IMR-90 (cell line): ENCODE measurements at regions not wholly inside any gene's neighbourhood (a gene's known extent, or its start where the extent isn't known, plus 50 kb on each side); places are given as distances from the start of the nearest gene placed in this dataset.

Experiments
- ATAC-seq: fragments of 200-7000 bp; cut with Tn5 transposase; 2 replicates; pipeline ENCODE4 v1.9.1; 2020; ENCODE audit warnings: low read depth, mild to moderate bottlenecking, moderate library complexity
- BruUV-seq: library from RNA; stranded (reverse); fragments of 400-500 nt; replicated peaks from 2 replicates; lab custom pipeline; 2021; lab: Mats Ljungman, UMichigan
- CTCF ChIA-PET: fragments of 300-600 bp; formaldehyde crosslinking; extraction: SDS; loops from one replicate; lab custom pipeline; 2021; ENCODE audit warnings: antibody characterized with exemption; lab: Yijun Ruan, JAX
- POLR2A ChIA-PET: fragments of 300-600 bp; sonication (Branson Sonifier 250); formaldehyde crosslinking; loops from one replicate; lab custom pipeline; 2022; ENCODE audit warnings: antibody characterized with exemption; ENCODE audit not compliant: unreplicated experiment; lab: Charles Lee
- DNase-seq: peaks from one replicate; pipeline ENCODE4 v3.0.0; 2013
- H2AFZ ChIP-seq: replicated peaks from 2 replicates; pipeline ENCODE3; 2013; ENCODE audit warnings: low read length, mild to moderate bottlenecking; ENCODE audit not compliant: poor library complexity
- H2AK5ac ChIP-seq: 2 replicates; pipeline ENCODE4 v1.6.1; 2013; ENCODE audit warnings: low read depth, low read length, inconsistent platforms
- H2AK9ac ChIP-seq: replicated peaks from 2 replicates; pipeline ENCODE3; 2013; ENCODE audit warnings: mild to moderate bottlenecking, low read depth, low read length, moderate library complexity; ENCODE audit not compliant: poor library complexity
- H2BK120ac ChIP-seq: 2 replicates; pipeline ENCODE4 v1.6.1; 2013; ENCODE audit warnings: low read depth, low read length, inconsistent platforms
- H2BK15ac ChIP-seq: 3 replicates; pipeline ENCODE4 v1.6.1; 2013; ENCODE audit warnings: low read depth, low read length, inconsistent platforms
- H2BK20ac ChIP-seq: 2 replicates; pipeline ENCODE4 v1.6.1; 2013; ENCODE audit warnings: low read depth, mild to moderate bottlenecking, inconsistent platforms, low read length, moderate library complexity
- H2BK5ac ChIP-seq: 2 replicates; pipeline ENCODE4 v1.6.1; 2013; ENCODE audit warnings: mild to moderate bottlenecking, low read depth, low read length, inconsistent platforms; ENCODE audit not compliant: poor library complexity, severe bottlenecking
- H3K14ac ChIP-seq: replicated peaks from 2 replicates; pipeline ENCODE4 v1.6.1; 2013; ENCODE audit warnings: low read depth, low read length, inconsistent platforms
- H3K18ac ChIP-seq: 2 replicates; pipeline ENCODE4 v1.6.1; 2013; ENCODE audit warnings: low read depth, low read length, control low read depth
- H3K23ac ChIP-seq: 2 replicates; pipeline ENCODE4 v1.6.1; 2013; ENCODE audit warnings: low read depth, low read length, inconsistent platforms
- H3K27ac ChIP-seq: 2 replicates; pipeline ENCODE4 v1.5.1; 2013; ENCODE audit warnings: mild to moderate bottlenecking, control low read depth, low read length; ENCODE audit not compliant: insufficient read depth
- H3K27me3 ChIP-seq: 2 replicates; pipeline ENCODE4 v1.6.1; 2013; ENCODE audit warnings: low read length; ENCODE audit not compliant: control insufficient read depth, insufficient read depth
- H3K36me3 ChIP-seq: 2 replicates; pipeline ENCODE4 v1.6.1; 2013; ENCODE audit warnings: low read length, mixed read lengths; ENCODE audit not compliant: control insufficient read depth, insufficient read depth
- H3K4ac ChIP-seq: 2 replicates; pipeline ENCODE4 v1.6.1; 2013; ENCODE audit warnings: low read depth, low read length, inconsistent platforms
- H3K4me1 ChIP-seq: 2 replicates; pipeline ENCODE4 v1.6.1; 2013; ENCODE audit warnings: low read length, mixed read lengths; ENCODE audit not compliant: control insufficient read depth, insufficient read depth
- H3K4me2 ChIP-seq: 2 replicates; pipeline ENCODE4 v1.6.1; 2013; ENCODE audit warnings: low read depth, mild to moderate bottlenecking, control low read depth, low read length, moderate library complexity
- H3K4me3 ChIP-seq: 2 replicates; pipeline ENCODE4 v1.5.1; 2013; ENCODE audit warnings: low read depth, mild to moderate bottlenecking, control low read depth, low read length, moderate library complexity; ENCODE audit not compliant: insufficient read depth
- H3K56ac ChIP-seq: 2 replicates; pipeline ENCODE4 v1.6.1; 2013; ENCODE audit warnings: low read length, inconsistent platforms; ENCODE audit not compliant: insufficient read depth; ENCODE audit errors: extremely low read depth
- H3K79me1 ChIP-seq, 2 experiments: 2 replicates each; pipeline ENCODE4 v1.6.1; 2013; ENCODE audit warnings: low read length in 2 of 2, inconsistent platforms in 1 of 2, low read depth in 1 of 2
- H3K9ac ChIP-seq: 2 replicates; pipeline ENCODE4 v1.6.1; 2013; ENCODE audit warnings: low read depth, low read length, control low read depth
- H3K9me1 ChIP-seq: 2 replicates; pipeline ENCODE4 v1.6.1; 2013; ENCODE audit warnings: low read length, inconsistent platforms; ENCODE audit not compliant: insufficient read depth
- H3K9me3 ChIP-seq: 2 replicates; pipeline ENCODE4 v1.6.1; 2013; ENCODE audit warnings: low read length; ENCODE audit not compliant: control insufficient read depth, insufficient read depth
- H4K20me1 ChIP-seq: 2 replicates; pipeline ENCODE4 v1.6.1; 2013; ENCODE audit warnings: low read length, inconsistent platforms; ENCODE audit not compliant: insufficient read depth
- H4K5ac ChIP-seq: 2 replicates; pipeline ENCODE4 v1.6.1; 2013; ENCODE audit warnings: mild to moderate bottlenecking, low read depth, low read length, control low read depth
- H4K8ac ChIP-seq, 2 experiments: 2 replicates each; pipeline ENCODE4 v1.6.1; 2013; ENCODE audit warnings: low read depth in 2 of 2, low read length in 2 of 2, control low read depth in 1 of 2, inconsistent platforms in 1 of 2
- H4K91ac ChIP-seq: 2 replicates; pipeline ENCODE4 v1.6.1; 2013; ENCODE audit warnings: low read depth, low read length, inconsistent platforms; ENCODE audit not compliant: insufficient read depth
- BHLHE40 ChIP-seq: fragments of 150-350 bp; IDR thresholded peaks from 2 replicates; pipeline ENCODE4 v1.6.1; 2016; ENCODE audit warnings: mild to moderate bottlenecking, low read depth, low read length
- CEBPB ChIP-seq: IDR thresholded peaks from 2 replicates; pipeline ENCODE4 v1.6.1; 2012; ENCODE audit warnings: low read depth, low read length, improper control_type of control experiment
- CHD1 ChIP-seq: IDR thresholded peaks from 2 replicates; pipeline ENCODE4 v1.6.1; 2012; ENCODE audit warnings: low read depth, low read length, improper control_type of control experiment
- CTCF ChIP-seq: conservative IDR thresholded peaks from 2 replicates; pipeline ENCODE4 v1.5.1; 2012; ENCODE audit warnings: mild to moderate bottlenecking, low read depth, low read length, improper control_type of control experiment
- ELK1 ChIP-seq: fragments of 150-350 bp; IDR thresholded peaks from 2 replicates; pipeline ENCODE4 v1.6.1; 2016; ENCODE audit warnings: low read depth, mild to moderate bottlenecking, low read length, moderate library complexity, borderline replicate concordance
- FOS ChIP-seq: fragments of 150-350 bp; IDR thresholded peaks from 2 replicates; pipeline ENCODE4 v1.6.1; 2016; ENCODE audit warnings: low read depth, low read length
- MAFK ChIP-seq: IDR thresholded peaks from 2 replicates; pipeline ENCODE4 v1.6.1; 2012; ENCODE audit warnings: low read depth, low read length, improper control_type of control experiment
- MAZ ChIP-seq: IDR thresholded peaks from 2 replicates; pipeline ENCODE4 v1.6.1; 2012; ENCODE audit warnings: low read depth, mild to moderate bottlenecking, low read length, improper control_type of control experiment, moderate library complexity, borderline replicate concordance
- MXI1 ChIP-seq: IDR thresholded peaks from 2 replicates; pipeline ENCODE4 v1.6.1; 2012; ENCODE audit warnings: low read depth, mild to moderate bottlenecking, low read length, moderate library complexity, borderline replicate concordance
- NFE2L2 ChIP-seq: fragments of 150-350 bp; IDR thresholded peaks from 2 replicates; pipeline ENCODE4 v1.6.1; 2016; ENCODE audit warnings: low read depth, mild to moderate bottlenecking, low read length
- POLR2A ChIP-seq: IDR thresholded peaks from 2 replicates; pipeline ENCODE4 v1.6.1; 2012; ENCODE audit warnings: mild to moderate bottlenecking, low read depth, low read length
- RAD21 ChIP-seq: IDR thresholded peaks from 2 replicates; pipeline ENCODE4 v1.6.1; 2012; ENCODE audit warnings: low read length, improper control_type of control experiment
- RCOR1 ChIP-seq: IDR thresholded peaks from 2 replicates; pipeline ENCODE4 v1.6.1; 2012; ENCODE audit warnings: mild to moderate bottlenecking, low read length, improper control_type of control experiment; ENCODE audit not compliant: insufficient replicate concordance
- RFX5 ChIP-seq: IDR thresholded peaks from 2 replicates; pipeline ENCODE4 v1.8.0; 2012; ENCODE audit warnings: low read depth, mild to moderate bottlenecking, low read length, moderate library complexity
- SMC3 ChIP-seq: fragments of 150-350 bp; IDR thresholded peaks from 2 replicates; pipeline ENCODE4 v1.6.1; 2016; ENCODE audit warnings: low read depth, mild to moderate bottlenecking, antibody characterized with exemption, low read length, moderate library complexity
- USF2 ChIP-seq: fragments of 150-350 bp; IDR thresholded peaks from 2 replicates; pipeline ENCODE4 v1.6.1; 2017; ENCODE audit warnings: mild to moderate bottlenecking, antibody characterized with exemption, low read length, low read depth
- WGBS, 2 experiments: methylation state at CpG; one replicate each; pipeline versions ENCODE4 v1.1.5 to v1.1.7; 2013; ENCODE audit warnings: missing lambda C conversion rate in 2 of 2; ENCODE audit not compliant: insufficient read length in 1 of 2; ENCODE audit errors: extremely low coverage in 2 of 2; 5-methylcytosine and 5-hydroxymethylcytosine counted together
- dilution Hi-C: fragments of 300-500 bp; cut with HindIII; formaldehyde crosslinking; loops from one replicate; pipeline ENCODE4 v1.14.3; 2018; ENCODE audit warnings: low sequenced_read_pairs; ENCODE audit not compliant: unreplicated experiment
- in situ Hi-C: fragments of 300-500 bp; cut with MboI; formaldehyde crosslinking; loops from 3 replicates; pipeline ENCODE4 v1.14.3; 2019; ENCODE audit warnings: low sequenced_read_pairs, inconsistent platforms, mixed read lengths
- intact Hi-C: fragments of 100-400 bp; cut with micrococcal nuclease; formaldehyde crosslinking; loops from 2 replicates; pipeline ENCODE4 v1.10.0; 2022

GRCh38 chr3:26406636-26407035, 215.9 kb upstream of the LRRC3B start:
- dilution Hi-C loops, result no loop called here
- H3K4me3 ChIP-seq, result no peak overlapping the region
- no peak overlapping the region for H2BK20ac ChIP-seq
- POLR2A ChIA-PET, result no interaction called here
- H3K23ac ChIP-seq, result no peak overlapping the region
- BruUV-seq, result no TSS peak
- in situ Hi-C loops, result no loop called here
- no peak overlapping the region for H3K4ac ChIP-seq
- no peak overlapping the region for H2AK5ac ChIP-seq
- no peaks in the 10 kb centered on the region for H3K4me1 ChIP-seq
- no peaks in the 10 kb centered on the region for H3K9me1 ChIP-seq
- no peak overlapping the region for H3K18ac ChIP-seq
- CTCF ChIA-PET, result no interaction called here
- H3K56ac ChIP-seq, result no peak overlapping the region
- TF ChIP-seq MAZ (no peak), POLR2A (no peak), BHLHE40 (no peak), RFX5 (no peak), USF2 (no peak), CHD1 (no peak), SMC3 (no peak), CEBPB (no peak), NFE2L2 (no peak), RCOR1 (no peak), MXI1 (no peak), MAFK (no peak), RAD21 (no peak), FOS (no peak), CTCF (no peak), ELK1 (no peak)
- H3K27ac ChIP-seq, result no peak overlapping the region
- no peak for DNase-seq
- intact Hi-C loops, result no loop called here
- H2AFZ ChIP-seq, result no peak overlapping the region
- peaks cover 2% of the 10 kb centered on the region; the same call in 1 of the 2 replicates for H3K9me3 ChIP-seq
- H4K8ac ChIP-seq, result no peak overlapping the region
- no peaks in the 10 kb centered on the region for H4K20me1 ChIP-seq
- no peak overlapping the region for H3K9ac ChIP-seq
- WGBS, 2 experiments, result no CpG with 5 or more reads among the region's 2 CpGs
- no peak overlapping the region for H3K4me2 ChIP-seq
- no peak overlapping the region for H4K5ac ChIP-seq
- H2AK9ac ChIP-seq, result no peak overlapping the region
- no peak overlapping the region for H2BK15ac ChIP-seq
- no peak overlapping the region for H4K91ac ChIP-seq
- no peak overlapping the region for H2BK120ac ChIP-seq
- no peak for ATAC-seq
- no peaks in the 10 kb centered on the region for H3K79me1 ChIP-seq
- H3K36me3 ChIP-seq, result no peaks in the 10 kb centered on the region
- no peak overlapping the region for H3K14ac ChIP-seq
- no peak overlapping the region for H2BK5ac ChIP-seq
- no peaks in the 10 kb centered on the region for H3K27me3 ChIP-seq
